Fibroblast of lung (primary cell): ENCODE measurements at regions not wholly inside any gene's neighbourhood (a gene's known extent, or its start where the extent isn't known, plus 50 kb on each side); places are given as distances from the start of the nearest gene placed in this dataset.

Experiments used
- EZH2 ChIP-seq: IDR thresholded peaks from 2 replicates; pipeline ENCODE4 v1.5.1; 2012; ENCODE audit warnings: low read length, control low read depth, mild to moderate bottlenecking; ENCODE audit errors: missing control alignments
- TF ChIP-seq, protein P1 (sequence below), 2 donors: IDR thresholded peaks in 1 of 2; conservative IDR thresholded peaks in 1 of 2; 1 replicate in 1 of 2; 2 replicates in 1 of 2; pipeline ENCODE4 v1.5.1; 2011 to 2012; ENCODE audit warnings: low read length in 2 of 2, control low read depth in 1 of 2, inconsistent platforms in 1 of 2, low read depth in 1 of 2, mild to moderate bottlenecking in 1 of 2

DNA sequence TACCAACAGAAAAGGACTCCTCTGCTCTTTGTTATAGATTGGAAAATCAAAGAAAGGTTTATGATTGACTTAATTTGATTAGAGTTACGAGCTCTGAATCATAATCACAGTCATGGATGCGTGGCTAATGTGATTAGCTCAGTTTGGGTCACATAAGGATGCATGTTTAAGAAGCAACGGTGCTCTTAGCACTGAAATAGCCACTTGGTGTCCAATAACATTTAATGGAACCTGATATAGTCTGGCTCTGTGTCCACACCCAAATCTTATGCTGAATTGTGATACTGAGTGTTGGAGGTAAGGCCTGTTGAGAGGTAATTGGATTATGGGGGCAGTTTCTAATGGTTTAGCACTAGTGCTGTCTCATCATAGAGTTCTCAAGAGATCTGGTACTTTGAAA, 501.6 kb downstream of the SLC6A15 start:
- TF ChIP-seq, protein P1, sequence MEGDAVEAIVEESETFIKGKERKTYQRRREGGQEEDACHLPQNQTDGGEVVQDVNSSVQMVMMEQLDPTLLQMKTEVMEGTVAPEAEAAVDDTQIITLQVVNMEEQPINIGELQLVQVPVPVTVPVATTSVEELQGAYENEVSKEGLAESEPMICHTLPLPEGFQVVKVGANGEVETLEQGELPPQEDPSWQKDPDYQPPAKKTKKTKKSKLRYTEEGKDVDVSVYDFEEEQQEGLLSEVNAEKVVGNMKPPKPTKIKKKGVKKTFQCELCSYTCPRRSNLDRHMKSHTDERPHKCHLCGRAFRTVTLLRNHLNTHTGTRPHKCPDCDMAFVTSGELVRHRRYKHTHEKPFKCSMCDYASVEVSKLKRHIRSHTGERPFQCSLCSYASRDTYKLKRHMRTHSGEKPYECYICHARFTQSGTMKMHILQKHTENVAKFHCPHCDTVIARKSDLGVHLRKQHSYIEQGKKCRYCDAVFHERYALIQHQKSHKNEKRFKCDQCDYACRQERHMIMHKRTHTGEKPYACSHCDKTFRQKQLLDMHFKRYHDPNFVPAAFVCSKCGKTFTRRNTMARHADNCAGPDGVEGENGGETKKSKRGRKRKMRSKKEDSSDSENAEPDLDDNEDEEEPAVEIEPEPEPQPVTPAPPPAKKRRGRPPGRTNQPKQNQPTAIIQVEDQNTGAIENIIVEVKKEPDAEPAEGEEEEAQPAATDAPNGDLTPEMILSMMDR (conservative IDR thresholded peaks at IDR 0.05 in 1 of 2, IDR thresholded peaks at IDR 0.05 in 1 of 2; ENCODE audit: low read depth in 1 of 2, low read length in 2 of 2) = no peak
- TF ChIP-seq EZH2 = no peak
